ENCODE measurements at regions not wholly inside any gene's neighbourhood (a gene's known extent, or its start where the extent isn't known, plus 50 kb on each side); places are given as distances from the start of the nearest gene placed in this dataset.
A peak's percentile ranks its signal among the peaks of the same experiment; 100 is the strongest.

DNA sequence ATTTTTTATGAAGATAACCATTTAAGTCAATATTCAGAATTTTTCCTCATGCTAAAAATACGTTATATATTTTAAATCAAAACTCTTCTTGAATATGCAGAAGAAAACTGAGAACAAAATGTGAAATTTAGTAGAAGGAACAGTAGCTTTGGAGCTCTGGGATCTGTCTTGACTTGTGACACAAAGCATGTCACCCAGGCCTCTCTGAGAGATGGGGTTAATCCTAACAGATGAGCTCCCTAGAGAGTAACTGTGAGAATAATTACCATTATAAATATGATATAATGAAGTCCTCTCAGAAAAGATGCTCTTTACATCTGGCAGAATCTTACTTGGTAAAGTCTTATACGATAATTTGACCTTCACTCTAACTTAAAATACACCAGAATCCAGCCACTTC lies 272.0 kb downstream of the PTPRC start:
- no peaks in the 10 kb centered on the region for H3K27me3 Mint-ChIP-seq (ENCODE audit: unreplicated experiment)

DNA sequence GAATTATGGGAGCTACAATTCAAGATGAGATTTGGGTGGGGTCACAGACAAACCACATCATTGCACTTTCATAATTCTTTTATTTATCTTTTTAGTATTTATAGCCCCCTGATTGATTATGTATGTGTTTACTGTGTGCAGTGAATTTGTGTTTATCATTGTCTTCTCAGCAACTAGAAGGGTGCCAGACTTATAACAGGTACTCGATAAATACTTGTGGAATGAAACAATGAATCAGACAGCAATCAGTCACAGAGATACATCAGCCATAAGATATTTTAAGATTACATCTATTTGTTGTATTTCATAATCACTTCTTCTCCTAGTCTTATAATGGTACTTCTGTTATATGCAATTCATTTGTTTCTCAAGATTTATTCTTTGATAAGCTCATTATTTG lies 273.2 kb downstream of the PTPRC start:
- peaks cover 4% of the 10 kb centered on the region for H3K9me3 Mint-ChIP-seq (ENCODE audit: unreplicated experiment)
- no peaks in the 10 kb centered on the region for H3K27me3 Mint-ChIP-seq (ENCODE audit: unreplicated experiment)
- no peak overlapping the region for H3K4me3 Mint-ChIP-seq (ENCODE audit: unreplicated experiment)
- H3K36me3 Mint-ChIP-seq (ENCODE audit: unreplicated experiment): peaks cover 42% of the 10 kb centered on the region
- H3K27ac Mint-ChIP-seq (ENCODE audit: unreplicated experiment): no peak overlapping the region
- TF ChIP-seq, protein P1, sequence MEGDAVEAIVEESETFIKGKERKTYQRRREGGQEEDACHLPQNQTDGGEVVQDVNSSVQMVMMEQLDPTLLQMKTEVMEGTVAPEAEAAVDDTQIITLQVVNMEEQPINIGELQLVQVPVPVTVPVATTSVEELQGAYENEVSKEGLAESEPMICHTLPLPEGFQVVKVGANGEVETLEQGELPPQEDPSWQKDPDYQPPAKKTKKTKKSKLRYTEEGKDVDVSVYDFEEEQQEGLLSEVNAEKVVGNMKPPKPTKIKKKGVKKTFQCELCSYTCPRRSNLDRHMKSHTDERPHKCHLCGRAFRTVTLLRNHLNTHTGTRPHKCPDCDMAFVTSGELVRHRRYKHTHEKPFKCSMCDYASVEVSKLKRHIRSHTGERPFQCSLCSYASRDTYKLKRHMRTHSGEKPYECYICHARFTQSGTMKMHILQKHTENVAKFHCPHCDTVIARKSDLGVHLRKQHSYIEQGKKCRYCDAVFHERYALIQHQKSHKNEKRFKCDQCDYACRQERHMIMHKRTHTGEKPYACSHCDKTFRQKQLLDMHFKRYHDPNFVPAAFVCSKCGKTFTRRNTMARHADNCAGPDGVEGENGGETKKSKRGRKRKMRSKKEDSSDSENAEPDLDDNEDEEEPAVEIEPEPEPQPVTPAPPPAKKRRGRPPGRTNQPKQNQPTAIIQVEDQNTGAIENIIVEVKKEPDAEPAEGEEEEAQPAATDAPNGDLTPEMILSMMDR (IDR thresholded peaks at IDR 0.05): no peak
- H3K4me1 Mint-ChIP-seq (ENCODE audit: unreplicated experiment): peaks cover 71% of the 10 kb centered on the region
- DNase-seq (ENCODE audit: extremely low spot score, unreplicated experiment): no peak

More for the DNA sequence above, 272.0 kb downstream of the PTPRC start:
- H3K4me1 Mint-ChIP-seq (ENCODE audit: unreplicated experiment): peaks cover 65% of the 10 kb centered on the region
- peaks cover 2% of the 10 kb centered on the region for H3K9me3 Mint-ChIP-seq (ENCODE audit: unreplicated experiment)
- peaks cover 44% of the 10 kb centered on the region for H3K36me3 Mint-ChIP-seq (ENCODE audit: unreplicated experiment)
- no peak for DNase-seq (ENCODE audit: extremely low spot score, unreplicated experiment)
- TF ChIP-seq, protein P1 (IDR thresholded peaks at IDR 0.05): no peak
- no peak overlapping the region for H3K4me3 Mint-ChIP-seq (ENCODE audit: unreplicated experiment)
- no peak overlapping the region for H3K27ac Mint-ChIP-seq (ENCODE audit: unreplicated experiment)

DNA sequence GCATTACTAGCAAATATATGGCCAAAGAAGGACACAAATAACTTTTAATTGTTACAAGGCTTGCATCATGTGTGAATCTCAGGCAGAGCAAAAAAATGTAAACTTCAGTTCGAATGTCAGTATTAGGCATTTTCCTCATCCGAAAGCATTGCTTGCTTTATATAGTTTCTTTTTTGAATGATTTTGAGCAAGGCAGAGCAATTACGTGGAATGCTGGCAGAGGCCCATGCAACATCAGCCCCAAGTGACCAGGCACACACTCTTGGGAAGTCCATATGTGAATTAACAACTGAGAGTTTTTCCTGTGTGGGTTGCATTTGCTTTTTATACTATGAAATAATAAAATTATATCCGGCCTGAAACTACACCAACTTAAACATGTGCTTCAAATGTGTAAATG lies 274.8 kb downstream of the PTPRC start:
- Mint-ChIP-seq H3K27me3 (ENCODE audit: unreplicated experiment) (no peaks in the 10 kb centered on the region), H3K36me3 (ENCODE audit: unreplicated experiment) (peaks cover 50% of the 10 kb centered on the region), H3K4me1 (ENCODE audit: unreplicated experiment) (peaks cover 78% of the 10 kb centered on the region), H3K4me3 (ENCODE audit: unreplicated experiment) (no peak overlapping the region), H3K9me3 (ENCODE audit: unreplicated experiment) (peaks cover 12% of the 10 kb centered on the region), H3K27ac (ENCODE audit: unreplicated experiment) (peak overlapping the region; percentile 0)
- TF ChIP-seq, protein P1 (IDR thresholded peaks at IDR 0.05): no peak
- no peak for DNase-seq (ENCODE audit: extremely low spot score, unreplicated experiment)

DNA sequence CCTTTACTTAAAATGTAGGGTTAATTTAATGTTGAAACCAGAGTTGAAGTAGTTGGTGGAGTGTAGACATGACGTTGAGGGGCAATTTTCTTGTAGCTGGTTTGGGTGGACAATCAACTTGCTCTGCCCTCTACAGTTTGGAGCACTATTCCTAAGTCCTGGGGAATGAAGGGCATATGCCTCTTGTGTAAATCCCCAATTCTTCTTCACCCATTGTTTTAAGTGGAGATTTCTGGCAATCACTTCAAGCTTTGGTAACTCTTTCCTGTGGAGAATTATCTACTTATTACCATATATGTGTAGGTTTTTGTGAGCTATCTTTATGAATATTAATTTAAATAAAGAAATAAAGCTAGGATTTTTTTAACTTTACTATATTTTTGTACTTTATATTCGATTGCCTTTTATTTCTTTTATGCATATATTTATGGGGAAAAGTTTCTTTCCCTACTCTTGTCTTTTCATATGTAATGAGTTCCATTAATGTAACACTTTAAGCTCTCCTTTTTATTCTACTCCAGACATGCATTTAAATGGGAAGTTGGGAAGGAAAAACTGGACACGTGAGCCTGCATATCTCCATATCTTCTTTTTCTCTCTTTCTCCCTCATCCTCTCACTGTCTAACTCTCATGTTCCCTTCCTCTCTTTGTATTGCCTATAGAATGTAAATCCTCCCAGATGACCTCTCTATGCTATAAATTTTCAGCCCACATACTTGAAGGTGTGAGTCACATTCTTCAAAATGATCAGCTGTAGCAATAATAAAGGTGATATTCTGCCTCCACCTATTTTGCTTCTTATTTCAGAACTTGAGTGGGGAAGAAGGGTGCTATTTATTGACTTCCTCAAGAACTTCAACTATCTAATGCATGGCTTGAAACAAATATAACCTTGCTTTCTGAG lies 276.7 kb downstream of the PTPRC start:
- TF ChIP-seq, protein P1 (IDR thresholded peaks at IDR 0.05): no peak
- Mint-ChIP-seq H3K27me3 (ENCODE audit: unreplicated experiment) (no peaks in the 10 kb centered on the region), H3K9me3 (ENCODE audit: unreplicated experiment) (peaks cover 19% of the 10 kb centered on the region), H3K4me1 (ENCODE audit: unreplicated experiment) (peaks cover 81% of the 10 kb centered on the region), H3K27ac (ENCODE audit: unreplicated experiment) (peak overlapping the region; percentile 3), H3K4me3 (ENCODE audit: unreplicated experiment) (no peak overlapping the region), H3K36me3 (ENCODE audit: unreplicated experiment) (peaks cover 67% of the 10 kb centered on the region)
- no peak for DNase-seq (ENCODE audit: extremely low spot score, unreplicated experiment)

DNA sequence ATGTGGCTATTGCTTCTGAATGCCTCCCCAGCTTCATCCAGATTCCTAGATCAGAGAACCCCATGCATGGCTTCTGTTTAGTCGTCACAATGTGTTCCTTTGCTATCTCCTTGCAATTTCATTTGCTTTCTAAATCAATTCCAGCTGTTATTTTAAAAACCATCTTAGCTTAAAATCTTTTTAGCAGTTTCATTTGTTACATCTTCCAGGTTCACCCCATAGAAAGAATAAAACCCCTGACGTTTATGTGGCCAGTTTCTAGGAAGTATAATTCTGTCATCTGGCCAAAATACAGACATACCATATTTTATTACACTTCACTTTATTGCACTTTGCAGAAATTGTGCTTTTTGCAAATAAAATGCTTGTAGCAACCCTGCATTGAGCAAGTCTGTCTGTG lies 278.4 kb downstream of the PTPRC start:
- H3K4me3 Mint-ChIP-seq (ENCODE audit: unreplicated experiment): no peak overlapping the region
- H3K9me3 Mint-ChIP-seq (ENCODE audit: unreplicated experiment): peaks cover 19% of the 10 kb centered on the region
- H3K27me3 Mint-ChIP-seq (ENCODE audit: unreplicated experiment): no peaks in the 10 kb centered on the region
- peaks cover 75% of the 10 kb centered on the region for H3K4me1 Mint-ChIP-seq (ENCODE audit: unreplicated experiment)
- no peak for DNase-seq (ENCODE audit: extremely low spot score, unreplicated experiment)
- peak overlapping the region; percentile 20 for H3K27ac Mint-ChIP-seq (ENCODE audit: unreplicated experiment)
- TF ChIP-seq, protein P1 (IDR thresholded peaks at IDR 0.05): no peak
- peaks cover 65% of the 10 kb centered on the region for H3K36me3 Mint-ChIP-seq (ENCODE audit: unreplicated experiment)
